ENCODE measurements at regions not wholly inside any gene's neighbourhood (a gene's known extent, or its start where the extent isn't known, plus 50 kb on each side); places are given as distances from the start of the nearest gene placed in this dataset.

GRCh38 chrX:63458981-63459380, 107.8 kb upstream of the SPIN4 start:
- TF ChIP-seq CTCF (IDR thresholded peaks at IDR 0.05) (no peak), POLR2A (IDR thresholded peaks at IDR 0.05) (no peak)
